Mucosa of rectum (tissue), 2 donors: ENCODE measurements at regions not wholly inside any gene's neighbourhood (a gene's known extent, or its start where the extent isn't known, plus 50 kb on each side); places are given as distances from the start of the nearest gene placed in this dataset.
"Not testable (repeated sequence)": the region's sequence is repeated elsewhere in the genome, so short reads cannot be mapped to it uniquely, and the experiment has no call there.

Source experiments
- H3K27ac ChIP-seq, 2 donors: one replicate each; pipeline ENCODE4 v1.7.0; 2013; ENCODE audit warnings: inconsistent platforms in 2 of 2, low read depth in 2 of 2, low read length in 2 of 2
- H3K27me3 ChIP-seq, 2 donors: one replicate each; pipeline ENCODE4 v1.7.0; 2013; ENCODE audit warnings: low read length in 2 of 2; ENCODE audit not compliant: control insufficient read depth in 2 of 2, insufficient read depth in 2 of 2
- H3K36me3 ChIP-seq, 2 donors: one replicate each; pipeline ENCODE4 v1.7.0; 2013; ENCODE audit warnings: low read length in 2 of 2; ENCODE audit not compliant: control insufficient read depth in 2 of 2, insufficient read depth in 2 of 2
- H3K4me1 ChIP-seq, 2 donors: one replicate each; pipeline ENCODE4 v1.7.0; 2013; ENCODE audit warnings: low read length in 2 of 2, mild to moderate bottlenecking in 1 of 2; ENCODE audit not compliant: control insufficient read depth in 2 of 2, insufficient read depth in 2 of 2
- H3K4me3 ChIP-seq, 2 donors: one replicate each; pipeline ENCODE4 v1.7.0; 2013; ENCODE audit warnings: low read length in 2 of 2
- H3K9ac ChIP-seq, 2 donors: one replicate each; pipeline ENCODE4 v1.7.0; 2013; ENCODE audit warnings: low read length in 2 of 2, low read depth in 1 of 2, mild to moderate bottlenecking in 1 of 2
- H3K9me3 ChIP-seq, 2 donors: one replicate each; pipeline ENCODE4 v1.7.0; 2013; ENCODE audit warnings: low read length in 2 of 2; ENCODE audit not compliant: control insufficient read depth in 2 of 2
- donor health status: healthy.
- donor health status: Normal muscosa, but diverticular disease.

- Histone ChIP-seq H3K27ac (no peak overlapping the region), H3K4me1 (no peaks in the 10 kb centered on the region), H3K9me3 (no peaks in the 10 kb centered on the region), H3K27me3 (peaks cover 0 to 5% of the 10 kb centered on the region in 2 donors), H3K9ac (no peak overlapping the region), H3K4me3 (no peak overlapping the region), H3K36me3 (no peaks in the 10 kb centered on the region)
Measured at GRCh38 chr12:5096241-5096924, 52.7 kb downstream of the KCNA5 start.

GRCh38 chr12:5097786-5098185 is 54.1 kb downstream of the KCNA5 start:
- Histone ChIP-seq H3K9ac (no peak overlapping the region), H3K4me1 (no peaks in the 10 kb centered on the region), H3K27me3 (peaks cover 0 to 5% of the 10 kb centered on the region in 2 donors), H3K36me3 (no peaks in the 10 kb centered on the region), H3K4me3 (no peak overlapping the region), H3K27ac (no peak overlapping the region), H3K9me3 (no peaks in the 10 kb centered on the region)

- Histone ChIP-seq H3K9me3 (no peaks in the 10 kb centered on the region), H3K27ac (no peak overlapping the region), H3K4me1 (no peaks in the 10 kb centered on the region), H3K36me3 (no peaks in the 10 kb centered on the region), H3K27me3 (peaks cover 0 to 5% of the 10 kb centered on the region in 2 donors), H3K9ac (no peak overlapping the region), H3K4me3 (no peak overlapping the region)
Measured at GRCh38 chr12:5099136-5099535, 55.5 kb downstream of the KCNA5 start.

GRCh38 chr12:5099591-5099990 is 55.9 kb downstream of the KCNA5 start:
- peaks cover 0 to 5% of the 10 kb centered on the region in 2 donors for H3K27me3 ChIP-seq
- H3K36me3 ChIP-seq: no peaks in the 10 kb centered on the region
- H3K9ac ChIP-seq: no peak overlapping the region
- no peaks in the 10 kb centered on the region for H3K4me1 ChIP-seq
- H3K27ac ChIP-seq: no peak overlapping the region
- no peak overlapping the region for H3K4me3 ChIP-seq
- H3K9me3 ChIP-seq: no peaks in the 10 kb centered on the region

- no peaks in the 10 kb centered on the region for H3K27me3 ChIP-seq
- H3K4me1 ChIP-seq: no peaks in the 10 kb centered on the region
- H3K9ac ChIP-seq: no peak overlapping the region
- no peak overlapping the region for H3K4me3 ChIP-seq
- no peak overlapping the region for H3K27ac ChIP-seq
- no peaks in the 10 kb centered on the region for H3K9me3 ChIP-seq
- no peaks in the 10 kb centered on the region for H3K36me3 ChIP-seq
Measured at GRCh38 chr12:5101686-5102085, 58.0 kb downstream of the KCNA5 start.

- no peaks in the 10 kb centered on the region for H3K27me3 ChIP-seq
- no peak overlapping the region for H3K27ac ChIP-seq
- H3K9me3 ChIP-seq: no peaks in the 10 kb centered on the region
- H3K9ac ChIP-seq: no peak overlapping the region
- no peak overlapping the region for H3K4me3 ChIP-seq
- H3K4me1 ChIP-seq: no peaks in the 10 kb centered on the region
- H3K36me3 ChIP-seq: no peaks in the 10 kb centered on the region
Measured at GRCh38 chr12:5102261-5102789, 58.6 kb downstream of the KCNA5 start.

- H3K4me3 ChIP-seq: no peak overlapping the region
- H3K27me3 ChIP-seq: no peaks in the 10 kb centered on the region
- no peaks in the 10 kb centered on the region for H3K9me3 ChIP-seq
- H3K4me1 ChIP-seq: no peaks in the 10 kb centered on the region
- no peak overlapping the region for H3K27ac ChIP-seq
- no peaks in the 10 kb centered on the region for H3K36me3 ChIP-seq
- no peak overlapping the region for H3K9ac ChIP-seq
Measured at GRCh38 chr12:5102806-5103205, 59.1 kb downstream of the KCNA5 start.

GRCh38 chr12:5110345-5110744 is 66.7 kb downstream of the KCNA5 start:
- no peak overlapping the region for H3K9ac ChIP-seq
- no peak overlapping the region for H3K27ac ChIP-seq
- no peaks in the 10 kb centered on the region for H3K36me3 ChIP-seq
- peaks cover 3 to 5% of the 10 kb centered on the region in 2 donors for H3K27me3 ChIP-seq
- H3K4me1 ChIP-seq: no peaks in the 10 kb centered on the region
- no peak overlapping the region for H3K4me3 ChIP-seq
- H3K9me3 ChIP-seq: no peaks in the 10 kb centered on the region

GRCh38 chr12:5114436-5114835 is 70.8 kb downstream of the KCNA5 start:
- H3K27me3 ChIP-seq: peaks cover 5 to 6% of the 10 kb centered on the region in 2 donors
- H3K4me1 ChIP-seq: no peaks in the 10 kb centered on the region
- H3K36me3 ChIP-seq: no peaks in the 10 kb centered on the region
- no peak overlapping the region for H3K27ac ChIP-seq
- H3K9me3 ChIP-seq: no peaks in the 10 kb centered on the region
- H3K4me3 ChIP-seq: no peak overlapping the region
- no peak overlapping the region for H3K9ac ChIP-seq

- H3K9me3 ChIP-seq, H3K4me3 ChIP-seq, H3K9ac ChIP-seq: not testable (repeated sequence)
Measured at GRCh38 chr12:5121784-5122183, 78.1 kb downstream of the KCNA5 start.

More at GRCh38 chr12:5121784-5122183, 78.1 kb downstream of the KCNA5 start:
- H3K4me1 ChIP-seq, H3K36me3 ChIP-seq, H3K27me3 ChIP-seq, H3K27ac ChIP-seq: not testable (repeated sequence)
